ENCODE measurements at regions not wholly inside any gene's neighbourhood (a gene's known extent, or its start where the extent isn't known, plus 50 kb on each side); places are given as distances from the start of the nearest gene placed in this dataset.

DNA sequence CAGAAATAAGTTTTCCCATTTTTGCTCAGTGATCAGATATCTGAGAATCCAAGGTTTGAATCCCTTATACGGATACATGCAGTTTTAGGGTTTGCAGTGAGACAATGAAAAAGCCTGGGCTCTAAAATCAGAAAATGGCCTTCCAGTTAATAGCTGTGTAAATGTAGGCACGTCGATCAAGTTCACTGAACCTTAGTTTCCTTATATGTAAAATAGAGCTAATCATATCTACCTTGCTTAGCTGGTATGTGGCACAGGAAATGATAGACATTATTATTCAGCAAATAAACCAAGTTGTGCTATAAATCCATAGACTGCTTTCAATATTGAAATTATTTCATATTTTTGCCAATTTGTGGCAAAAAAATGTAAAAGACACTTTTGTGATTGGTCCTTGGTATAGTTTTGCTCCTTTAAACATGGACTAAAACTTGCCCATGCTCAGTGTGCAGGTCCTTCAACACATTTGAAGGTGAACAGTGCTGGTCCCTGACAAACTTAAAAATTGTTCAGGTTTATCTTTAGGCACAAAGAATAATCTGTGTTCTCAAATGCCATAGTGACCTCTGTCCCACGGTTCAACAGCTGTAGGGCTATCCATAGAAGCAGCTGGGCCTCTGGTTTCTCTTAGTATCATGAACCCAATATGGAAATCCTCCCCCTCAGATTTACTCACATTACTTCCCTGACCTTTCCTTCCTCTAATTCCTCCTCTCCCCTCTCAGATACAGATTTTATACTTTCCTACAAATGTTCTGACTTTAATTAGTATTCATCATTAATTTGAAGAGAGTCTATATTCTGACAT lies 51.0 kb downstream of the CCDC54 start:
- no peak for DNase-seq
- Mint-ChIP-seq H3K9me3 (no peaks in the 10 kb centered on the region), H3K4me1 (peaks cover 34% of the 10 kb centered on the region), H3K27me3 (ENCODE audit: low read depth, poor library complexity) (peaks cover 12% of the 10 kb centered on the region), H3K4me3 (no peak overlapping the region), H3K36me3 (ENCODE audit: low read depth) (no peaks in the 10 kb centered on the region), H3K27ac (no peak overlapping the region)
- TF ChIP-seq, protein P1, sequence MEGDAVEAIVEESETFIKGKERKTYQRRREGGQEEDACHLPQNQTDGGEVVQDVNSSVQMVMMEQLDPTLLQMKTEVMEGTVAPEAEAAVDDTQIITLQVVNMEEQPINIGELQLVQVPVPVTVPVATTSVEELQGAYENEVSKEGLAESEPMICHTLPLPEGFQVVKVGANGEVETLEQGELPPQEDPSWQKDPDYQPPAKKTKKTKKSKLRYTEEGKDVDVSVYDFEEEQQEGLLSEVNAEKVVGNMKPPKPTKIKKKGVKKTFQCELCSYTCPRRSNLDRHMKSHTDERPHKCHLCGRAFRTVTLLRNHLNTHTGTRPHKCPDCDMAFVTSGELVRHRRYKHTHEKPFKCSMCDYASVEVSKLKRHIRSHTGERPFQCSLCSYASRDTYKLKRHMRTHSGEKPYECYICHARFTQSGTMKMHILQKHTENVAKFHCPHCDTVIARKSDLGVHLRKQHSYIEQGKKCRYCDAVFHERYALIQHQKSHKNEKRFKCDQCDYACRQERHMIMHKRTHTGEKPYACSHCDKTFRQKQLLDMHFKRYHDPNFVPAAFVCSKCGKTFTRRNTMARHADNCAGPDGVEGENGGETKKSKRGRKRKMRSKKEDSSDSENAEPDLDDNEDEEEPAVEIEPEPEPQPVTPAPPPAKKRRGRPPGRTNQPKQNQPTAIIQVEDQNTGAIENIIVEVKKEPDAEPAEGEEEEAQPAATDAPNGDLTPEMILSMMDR (IDR thresholded peaks at IDR 0.05): no peak

DNA sequence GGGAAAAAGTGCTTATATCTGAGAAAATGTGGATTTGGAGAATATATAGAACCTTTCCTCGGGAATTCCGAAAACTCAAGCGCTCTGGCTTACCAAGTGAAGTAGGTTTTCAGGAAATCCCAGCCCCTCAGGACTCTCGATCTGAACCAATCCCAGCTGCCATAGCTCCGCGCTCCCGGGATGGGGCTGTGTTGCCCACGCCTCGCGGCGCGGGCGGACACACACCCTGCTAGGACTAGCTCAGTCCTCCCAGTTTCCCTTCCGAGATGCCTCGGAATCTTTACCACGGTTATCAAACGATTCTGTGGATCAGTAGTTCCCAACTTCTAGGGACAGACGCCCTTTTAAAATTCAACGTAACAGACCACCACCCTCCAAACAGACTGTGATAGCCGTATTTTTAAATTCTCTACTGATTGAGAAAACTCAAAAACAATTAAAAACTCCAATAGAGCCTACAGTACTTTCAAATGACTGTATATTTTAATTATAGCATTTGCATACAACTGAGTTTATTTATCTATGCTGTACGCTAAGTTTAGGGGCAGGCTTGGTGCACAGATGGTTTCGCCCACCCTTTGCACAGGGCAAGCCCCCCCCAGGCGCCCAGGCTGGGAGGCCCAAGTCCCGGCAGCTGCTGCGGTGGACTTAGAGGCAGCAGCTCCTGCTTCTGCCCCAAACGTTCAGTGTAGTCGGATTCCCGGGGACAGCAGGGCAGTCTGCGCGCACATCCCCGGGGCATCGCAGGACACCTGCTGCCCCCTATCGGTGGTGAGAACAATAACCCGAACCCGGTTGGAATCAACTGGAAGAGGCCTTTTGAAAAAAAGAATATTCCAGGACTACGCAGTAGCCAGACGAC lies 52.3 kb downstream of the CCDC54 start:
- Mint-ChIP-seq H3K9me3 (no peaks in the 10 kb centered on the region), H3K27me3 (ENCODE audit: low read depth, poor library complexity) (peaks cover 14% of the 10 kb centered on the region)

GRCh38 chr3:107430214-107430995 lies 53.2 kb downstream of the CCDC54 start:
- Mint-ChIP-seq H3K4me1 (peaks cover 34% of the 10 kb centered on the region), H3K4me3 (peak overlapping the region; percentile 86), H3K36me3 (ENCODE audit: low read depth) (no peaks in the 10 kb centered on the region), H3K9me3 (no peaks in the 10 kb centered on the region), H3K27me3 (ENCODE audit: low read depth, poor library complexity) (peaks cover 19% of the 10 kb centered on the region), H3K27ac (no peak overlapping the region)
- TF ChIP-seq, protein P1 (IDR thresholded peaks at IDR 0.05): no peak
- DNase-seq: no peak

More for the DNA sequence above, 52.3 kb downstream of the CCDC54 start:
- TF ChIP-seq, protein P1 (IDR thresholded peaks at IDR 0.05): peak; percentile 87
- Mint-ChIP-seq H3K36me3 (ENCODE audit: low read depth) (no peaks in the 10 kb centered on the region), H3K27ac (no peak overlapping the region), H3K4me1 (peaks cover 34% of the 10 kb centered on the region), H3K4me3 (peak overlapping the region; percentile 86)
- peak; percentile 75 for DNase-seq

DNA sequence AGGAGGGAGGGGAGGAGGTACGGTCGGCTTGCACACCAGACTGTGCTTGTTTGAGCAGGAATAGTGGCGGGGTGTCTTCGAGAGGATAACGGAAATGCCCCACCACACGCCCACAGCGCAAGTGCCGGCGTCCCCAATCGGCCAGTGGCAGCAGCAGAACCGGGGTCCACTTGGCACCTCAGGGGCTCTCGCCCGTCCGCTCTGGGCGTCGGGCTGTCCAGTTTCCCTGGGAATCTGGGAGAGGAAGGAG lies 53.7 kb downstream of the CCDC54 start:
- Mint-ChIP-seq H3K9me3 (no peaks in the 10 kb centered on the region), H3K36me3 (ENCODE audit: low read depth) (no peaks in the 10 kb centered on the region), H3K27ac (no peak overlapping the region), H3K27me3 (ENCODE audit: low read depth, poor library complexity) (peaks cover 19% of the 10 kb centered on the region), H3K4me1 (peaks cover 34% of the 10 kb centered on the region), H3K4me3 (peak overlapping the region; percentile 86)
- no peak for DNase-seq
- TF ChIP-seq, protein P1 (IDR thresholded peaks at IDR 0.05): no peak

DNA sequence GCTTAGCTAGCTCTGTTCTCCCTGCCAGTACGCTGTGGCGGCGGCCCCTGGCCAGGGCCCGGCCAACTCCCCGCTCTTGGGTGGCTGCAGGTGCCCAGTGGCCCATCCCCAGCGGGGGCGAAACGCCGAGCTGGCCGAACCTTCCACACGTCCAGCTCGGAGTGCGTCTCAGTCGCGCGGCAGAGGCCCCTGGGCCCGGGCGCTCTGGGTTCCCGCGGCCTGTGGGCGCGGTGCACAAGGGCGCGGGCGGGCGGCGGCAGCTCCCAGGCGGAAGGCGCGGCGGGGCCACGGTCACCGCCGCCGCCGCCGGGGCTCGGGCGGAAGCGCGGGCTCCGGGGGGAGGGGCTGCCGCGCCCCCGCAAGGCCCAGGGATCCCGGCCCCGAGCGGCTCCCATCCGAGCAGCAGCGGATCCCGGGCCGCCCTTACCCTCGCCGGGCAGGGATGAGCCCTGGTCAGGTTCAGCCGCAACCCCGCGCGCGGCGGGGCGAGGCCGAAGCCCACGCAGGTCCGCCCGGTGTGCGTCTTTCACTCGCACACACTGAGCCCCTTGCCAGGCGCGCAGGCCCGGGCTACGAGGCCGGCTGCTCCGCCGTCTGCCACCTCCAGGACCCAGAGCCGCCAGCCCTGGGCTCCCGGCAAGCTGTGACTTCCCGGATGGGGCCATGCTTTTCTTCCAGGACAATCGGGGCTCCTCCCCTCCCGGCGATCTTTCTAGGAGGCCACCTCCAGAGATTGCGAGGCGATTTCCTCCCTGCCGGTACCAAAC lies 54.2 kb downstream of the CCDC54 start:
- H3K4me3 Mint-ChIP-seq: peak overlapping the region; percentile 94
- H3K9me3 Mint-ChIP-seq: no peaks in the 10 kb centered on the region
- peaks cover 34% of the 10 kb centered on the region for H3K4me1 Mint-ChIP-seq
- TF ChIP-seq, protein P1 (IDR thresholded peaks at IDR 0.05): no peak
- DNase-seq: peak; percentile 65
- H3K27ac Mint-ChIP-seq: peak overlapping the region; percentile 92
- no peaks in the 10 kb centered on the region for H3K36me3 Mint-ChIP-seq (ENCODE audit: low read depth)
- H3K27me3 Mint-ChIP-seq (ENCODE audit: low read depth, poor library complexity): peaks cover 19% of the 10 kb centered on the region
